COLO668 (cell line): ENCODE measurements at regions not wholly inside any gene's neighbourhood (a gene's known extent, or its start where the extent isn't known, plus 50 kb on each side); places are given as distances from the start of the nearest gene placed in this dataset.

Experiments
- DNase-seq: peaks from one replicate; lab custom pipeline; 2025; ENCODE audit not compliant: unreplicated experiment; lab: John Stamatoyannopoulos, UW

- no peak for DNase-seq
Measured at GRCh38 chr1:239590556-239590955, 204.2 kb downstream of the CHRM3 start.

GRCh38 chr1:239593527-239593926, 207.2 kb downstream of the CHRM3 start:
- DNase-seq = no peak

- DNase-seq = no peak
Measured at GRCh38 chr1:239600588-239600987, 214.2 kb downstream of the CHRM3 start.

GRCh38 chr1:239601108-239601507, 214.7 kb downstream of the CHRM3 start:
- no peak for DNase-seq

- no peak for DNase-seq
Measured at GRCh38 chr1:239603530-239603929, 217.2 kb downstream of the CHRM3 start.

- DNase-seq = no peak
Measured at GRCh38 chr1:239606850-239607400, 220.6 kb downstream of the CHRM3 start.

GRCh38 chr1:239608469-239608868, 222.1 kb downstream of the CHRM3 start:
- DNase-seq = no peak

- no peak for DNase-seq
Measured at GRCh38 chr1:239612379-239612778, 226.0 kb downstream of the CHRM3 start.

- DNase-seq = no peak
Measured at GRCh38 chr1:239616673-239617072, 230.3 kb downstream of the CHRM3 start.

GRCh38 chr1:239617259-239617658, 230.9 kb downstream of the CHRM3 start:
- DNase-seq = no peak

GRCh38 chr1:239617731-239618130, 231.4 kb downstream of the CHRM3 start:
- DNase-seq = no peak

GRCh38 chr1:239619190-239619589, 232.8 kb downstream of the CHRM3 start:
- DNase-seq = no peak

- DNase-seq = no peak
Measured at GRCh38 chr1:239630767-239631166, 244.4 kb downstream of the CHRM3 start.

GRCh38 chr1:239633432-239633831, 247.1 kb downstream of the CHRM3 start:
- no peak for DNase-seq

- no peak for DNase-seq
Measured at GRCh38 chr1:239635276-239635675, 248.9 kb downstream of the CHRM3 start.

GRCh38 chr1:239636347-239636746, 250.0 kb downstream of the CHRM3 start:
- DNase-seq = no peak

- DNase-seq = no peak
Measured at GRCh38 chr1:239644604-239645003, 258.2 kb downstream of the CHRM3 start.

- DNase-seq = no peak
Measured at GRCh38 chr1:239647045-239647444, 260.7 kb downstream of the CHRM3 start.

GRCh38 chr1:239647964-239648632, 261.7 kb downstream of the CHRM3 start:
- DNase-seq = no peak

- no peak for DNase-seq
Measured at GRCh38 chr1:239655023-239655422, 268.7 kb downstream of the CHRM3 start.

GRCh38 chr1:239657291-239657690, 270.9 kb downstream of the CHRM3 start:
- no peak for DNase-seq

GRCh38 chr1:239662950-239663349, 276.6 kb downstream of the CHRM3 start:
- DNase-seq = no peak

- DNase-seq = no peak
Measured at GRCh38 chr1:239672256-239672655, 285.9 kb downstream of the CHRM3 start.
